H1 (cell line): ENCODE measurements at regions not wholly inside any gene's neighbourhood (a gene's known extent, or its start where the extent isn't known, plus 50 kb on each side); places are given as distances from the start of the nearest gene placed in this dataset.

ENCODE experiments used
- CTCF ChIP-seq, 3 experiments: IDR thresholded peaks; 1 replicate in 2 of 3; 2 replicates in 1 of 3; pipeline versions ENCODE4 v1.5.1 to v1.6.1; 2011; ENCODE audit warnings: low read length in 3 of 3, mild to moderate bottlenecking in 3 of 3, inconsistent platforms in 2 of 3, low read depth in 1 of 3, moderate library complexity in 1 of 3; ENCODE audit not compliant: insufficient read depth in 1 of 3; ENCODE audit errors: control extremely low read depth in 1 of 3
- EZH2 ChIP-seq: fragments of 200-600 bp; sonication (generic); IDR thresholded peaks from 2 replicates; pipeline ENCODE4 v1.7.1; 2012; ENCODE audit warnings: low read depth, mild to moderate bottlenecking, moderate library complexity, low read length, inconsistent platforms; ENCODE audit not compliant: severe bottlenecking
- FOSL1 ChIP-seq: IDR thresholded peaks from 2 replicates; pipeline ENCODE4 v1.6.1; 2011; ENCODE audit warnings: mild to moderate bottlenecking, low read depth, low read length, moderate library complexity; ENCODE audit not compliant: insufficient read depth
- KDM1A ChIP-seq: fragments of 200-600, 300-600 bp; sonication (generic); IDR thresholded peaks from 2 replicates; pipeline ENCODE4 v1.7.1; 2016; ENCODE audit warnings: mild to moderate bottlenecking, low read length, borderline replicate concordance
- SRF ChIP-seq: IDR thresholded peaks from 2 replicates; pipeline ENCODE4 v1.6.1; 2011; ENCODE audit warnings: mild to moderate bottlenecking, low read depth, low read length, moderate library complexity
- TAF1 ChIP-seq: IDR thresholded peaks from 2 replicates; pipeline ENCODE4 v1.6.1; 2011; ENCODE audit warnings: mild to moderate bottlenecking, low read depth, low read length
- YY1 ChIP-seq: IDR thresholded peaks from 2 replicates; pipeline ENCODE4 v1.6.1; 2011; ENCODE audit warnings: low read depth, mild to moderate bottlenecking, low read length

- TF ChIP-seq CTCF (IDR thresholded peaks at IDR 0.05; ENCODE audit: control extremely low read depth in 1 of 3, insufficient read depth in 1 of 3, low read depth in 1 of 3, low read length in 3 of 3) (no peak), SRF (no peak), KDM1A (no peak), TAF1 (no peak), YY1 (no peak), FOSL1 (no peak), EZH2 (no peak)
Observed at GRCh38 chr13:107617527-107617926, 597.8 kb downstream of the LIG4 start (continued).
